DMS153 (cell line): ENCODE measurements at regions not wholly inside any gene's neighbourhood (a gene's known extent, or its start where the extent isn't known, plus 50 kb on each side); places are given as distances from the start of the nearest gene placed in this dataset.

Experiments
- DNase-seq: peaks from one replicate; lab custom pipeline; 2025; lab: John Stamatoyannopoulos, UW

GRCh38 chr4:174438711-174439110 lies 83.6 kb downstream of the HPGD start:
- DNase-seq = no peak

GRCh38 chr4:174437749-174438148 lies 84.5 kb downstream of the HPGD start:
- no peak for DNase-seq

- DNase-seq = no peak
These were observed 85.0 kb downstream of the HPGD start for GRCh38 chr4:174437324-174437723.

GRCh38 chr4:174436377-174436776 lies 85.9 kb downstream of the HPGD start:
- no peak for DNase-seq

GRCh38 chr4:174435974-174436373 lies 86.3 kb downstream of the HPGD start:
- DNase-seq = no peak

GRCh38 chr4:174434455-174434854 lies 87.8 kb downstream of the HPGD start:
- DNase-seq = no peak

- no peak for DNase-seq
These were observed 91.7 kb downstream of the HPGD start for GRCh38 chr4:174430576-174430975.

GRCh38 chr4:174429701-174430410 lies 92.4 kb downstream of the HPGD start:
- no peak for DNase-seq

GRCh38 chr4:174427571-174428140 lies 94.6 kb downstream of the HPGD start:
- DNase-seq = no peak

GRCh38 chr4:174425669-174426068 lies 96.6 kb downstream of the HPGD start:
- no peak for DNase-seq

GRCh38 chr4:174423257-174423944 lies 98.9 kb downstream of the HPGD start:
- no peak for DNase-seq

GRCh38 chr4:174422893-174423256 lies 99.4 kb downstream of the HPGD start:
- DNase-seq = no peak

GRCh38 chr4:174420316-174420715 lies 102.0 kb downstream of the HPGD start:
- DNase-seq = no peak

- DNase-seq = no peak
These were observed 103.6 kb downstream of the HPGD start for GRCh38 chr4:174418640-174419212.

GRCh38 chr4:174408841-174409552 lies 113.3 kb downstream of the HPGD start:
- no peak for DNase-seq

GRCh38 chr4:174406383-174406782 lies 115.9 kb downstream of the HPGD start:
- no peak for DNase-seq

- DNase-seq = no peak
These were observed 116.4 kb downstream of the HPGD start for GRCh38 chr4:174405923-174406322.

- DNase-seq = no peak
These were observed 117.6 kb downstream of the HPGD start for GRCh38 chr4:174404677-174405076.

GRCh38 chr4:174403177-174403543 lies 119.1 kb downstream of the HPGD start:
- no peak for DNase-seq

- DNase-seq = no peak
These were observed 118.9 kb downstream of the CEP44 start for GRCh38 chr4:174402470-174403176.

- DNase-seq = no peak
These were observed 117.9 kb downstream of the CEP44 start for GRCh38 chr4:174401471-174402130.
